C4-2B (cell line): ENCODE measurements at regions not wholly inside any gene's neighbourhood (a gene's known extent, or its start where the extent isn't known, plus 50 kb on each side); places are given as distances from the start of the nearest gene placed in this dataset.

Experiments
- ZFX ChIP-seq: fragments of 450-650 bp; IDR thresholded peaks from 2 replicates; pipeline ENCODE4 v1.6.1; 2017
- TF ChIP-seq, protein P1 (sequence below): fragments of 450-650 bp; conservative IDR thresholded peaks from 2 replicates; pipeline ENCODE4 v1.5.1; 2017; ENCODE audit warnings: mild to moderate bottlenecking

DNA sequence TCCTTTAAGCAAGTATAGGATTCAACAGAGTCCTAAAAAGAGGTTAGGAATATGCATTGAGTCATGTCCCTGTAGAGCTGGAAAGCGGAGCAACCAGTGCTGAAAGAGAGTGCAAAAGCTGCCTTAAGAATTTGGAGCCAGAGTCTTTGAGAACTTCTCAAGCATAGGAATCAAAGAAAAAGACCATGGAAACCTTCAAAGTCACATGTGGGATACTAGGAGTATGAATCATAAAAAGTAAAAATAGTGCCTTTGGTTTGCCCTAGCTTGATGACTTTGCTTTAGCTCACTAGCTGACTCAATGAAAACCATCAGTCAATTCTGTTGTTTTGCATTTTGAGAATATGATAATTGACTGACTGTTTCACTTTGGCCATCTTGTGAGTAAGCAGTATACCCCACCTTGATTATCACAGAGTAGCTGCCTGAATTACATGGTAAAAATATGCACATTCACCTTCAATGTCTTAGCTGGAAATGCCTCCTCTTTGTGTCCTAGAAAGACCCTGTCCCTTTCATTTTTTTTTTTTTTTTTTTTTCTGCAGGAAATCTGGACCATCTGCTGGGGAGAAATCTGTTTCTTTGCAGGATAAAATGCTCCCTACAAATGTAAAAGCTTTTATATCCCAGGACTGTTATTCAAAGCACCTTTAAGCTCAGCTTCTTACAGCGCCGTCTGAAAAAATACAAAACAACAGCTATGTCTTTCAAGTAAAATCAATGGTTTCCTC, 248.6 kb upstream of the KRR1 start:
- TF ChIP-seq, protein P1, sequence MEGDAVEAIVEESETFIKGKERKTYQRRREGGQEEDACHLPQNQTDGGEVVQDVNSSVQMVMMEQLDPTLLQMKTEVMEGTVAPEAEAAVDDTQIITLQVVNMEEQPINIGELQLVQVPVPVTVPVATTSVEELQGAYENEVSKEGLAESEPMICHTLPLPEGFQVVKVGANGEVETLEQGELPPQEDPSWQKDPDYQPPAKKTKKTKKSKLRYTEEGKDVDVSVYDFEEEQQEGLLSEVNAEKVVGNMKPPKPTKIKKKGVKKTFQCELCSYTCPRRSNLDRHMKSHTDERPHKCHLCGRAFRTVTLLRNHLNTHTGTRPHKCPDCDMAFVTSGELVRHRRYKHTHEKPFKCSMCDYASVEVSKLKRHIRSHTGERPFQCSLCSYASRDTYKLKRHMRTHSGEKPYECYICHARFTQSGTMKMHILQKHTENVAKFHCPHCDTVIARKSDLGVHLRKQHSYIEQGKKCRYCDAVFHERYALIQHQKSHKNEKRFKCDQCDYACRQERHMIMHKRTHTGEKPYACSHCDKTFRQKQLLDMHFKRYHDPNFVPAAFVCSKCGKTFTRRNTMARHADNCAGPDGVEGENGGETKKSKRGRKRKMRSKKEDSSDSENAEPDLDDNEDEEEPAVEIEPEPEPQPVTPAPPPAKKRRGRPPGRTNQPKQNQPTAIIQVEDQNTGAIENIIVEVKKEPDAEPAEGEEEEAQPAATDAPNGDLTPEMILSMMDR: no peak
- TF ChIP-seq ZFX: no peak
